Gastroesophageal sphincter (tissue), 4 donors: ENCODE measurements at regions not wholly inside any gene's neighbourhood (a gene's known extent, or its start where the extent isn't known, plus 50 kb on each side); places are given as distances from the start of the nearest gene placed in this dataset.
"Not testable (repeated sequence)": the region's sequence is repeated elsewhere in the genome, so short reads cannot be mapped to it uniquely, and the experiment has no call there.

Source experiments
- ATAC-seq: fragments of 150-250 bp; one replicate; pipeline ENCODE4 v1.9.1; 2016; ENCODE audit warnings: mild to moderate bottlenecking, moderate library complexity
- H3K27ac ChIP-seq, 4 donors: fragments of 200-600 bp; sonication (generic) in 3 of 4; 1 replicate in 3 of 4; 2 replicates in 1 of 4; pipeline ENCODE4 v1.5.1; 2016 to 2019
- H3K27me3 ChIP-seq: fragments of 200-600 bp; sonication (generic); one replicate; pipeline ENCODE4 v1.5.1; 2019
- H3K36me3 ChIP-seq, 2 donors: fragments of 200-600 bp; sonication (generic); one replicate each; pipeline ENCODE4 v1.5.1; 2019; ENCODE audit warnings: control low read depth in 1 of 2
- H3K4me1 ChIP-seq, 3 donors: fragments of 200-600 bp; sonication (generic); 1 replicate in 2 of 3; 2 replicates in 1 of 3; pipeline ENCODE4 v1.5.1; 2016 to 2019; ENCODE audit warnings: control low read depth in 2 of 3
- H3K4me3 ChIP-seq, 2 donors: fragments of 200-600 bp; sonication (generic); one replicate each; pipeline ENCODE4 v1.5.1; 2019; ENCODE audit warnings: mild to moderate bottlenecking in 1 of 2, moderate library complexity in 1 of 2
- H3K9me3 ChIP-seq, 3 donors: fragments of 200-600 bp; sonication (generic); one replicate each; pipeline ENCODE4 v1.5.1; 2017 to 2019; ENCODE audit warnings: control low read depth in 2 of 3
- EP300 ChIP-seq: sonication (generic); formaldehyde crosslinking; IDR thresholded peaks from one replicate; pipeline ENCODE4 v1.6.1; 2017; ENCODE audit warnings: antibody characterized with exemption, mild to moderate bottlenecking
- POLR2A ChIP-seq, 2 donors: fragments of 450-650 bp; IDR thresholded peaks; one replicate each; pipeline ENCODE4 v1.6.1; 2017; ENCODE audit warnings: antibody characterized with exemption in 2 of 2, mild to moderate bottlenecking in 2 of 2, moderate library complexity in 1 of 2
- POLR2AphosphoS5 ChIP-seq: sonication (generic); formaldehyde crosslinking; IDR thresholded peaks from one replicate; pipeline ENCODE4 v1.6.1; 2017; ENCODE audit warnings: antibody characterized with exemption
- WGBS, 2 donors: methylation state at CpG; one replicate each; pipeline ENCODE4 v1.1.5; 2018; ENCODE audit warnings: low coverage in 1 of 2; 5-methylcytosine and 5-hydroxymethylcytosine counted together
- TF ChIP-seq, protein P1 (sequence below), 4 experiments: fragments of 200-600 bp in 2 of 4; fragments of 450-650 bp in 2 of 4; sonication (generic) in 1 of 4; IDR thresholded peaks; one replicate each; pipeline ENCODE4 v1.5.1; 2017 to 2019; ENCODE audit warnings: antibody characterized with exemption in 4 of 4, mild to moderate bottlenecking in 2 of 4, moderate library complexity in 2 of 4

DNA sequence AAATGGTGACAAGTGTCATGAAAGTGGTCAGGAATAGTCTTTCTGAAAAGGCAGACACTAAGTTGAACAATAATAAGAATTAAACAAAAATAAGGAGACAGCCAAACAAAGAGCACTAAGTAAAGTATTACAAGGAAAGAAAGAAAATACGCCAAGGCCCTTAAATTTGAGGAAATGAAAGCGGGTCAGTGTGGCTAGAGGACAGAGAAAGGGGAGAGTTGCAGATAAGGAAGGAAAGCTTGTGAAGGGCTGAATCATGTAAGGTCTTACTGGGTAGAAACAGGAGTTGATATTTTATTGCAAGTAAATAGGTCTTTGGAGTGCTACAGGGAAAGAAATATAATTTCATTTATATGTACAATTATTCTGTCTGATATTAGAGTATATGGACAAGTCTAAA lies 732.1 kb downstream of the EPHA7 start:
- Histone ChIP-seq H3K9me3 (no peaks in the 10 kb centered on the region), H3K4me3 (no peak overlapping the region), H3K27me3 (no peaks in the 10 kb centered on the region), H3K27ac (no peak overlapping the region), H3K4me1 (no peaks in the 10 kb centered on the region), H3K36me3 (no peaks in the 10 kb centered on the region)
- TF ChIP-seq EP300 (no peak), POLR2AphosphoS5 (no peak), POLR2A (IDR thresholded peaks at IDR 0.05) (no peak)
- TF ChIP-seq, protein P1, sequence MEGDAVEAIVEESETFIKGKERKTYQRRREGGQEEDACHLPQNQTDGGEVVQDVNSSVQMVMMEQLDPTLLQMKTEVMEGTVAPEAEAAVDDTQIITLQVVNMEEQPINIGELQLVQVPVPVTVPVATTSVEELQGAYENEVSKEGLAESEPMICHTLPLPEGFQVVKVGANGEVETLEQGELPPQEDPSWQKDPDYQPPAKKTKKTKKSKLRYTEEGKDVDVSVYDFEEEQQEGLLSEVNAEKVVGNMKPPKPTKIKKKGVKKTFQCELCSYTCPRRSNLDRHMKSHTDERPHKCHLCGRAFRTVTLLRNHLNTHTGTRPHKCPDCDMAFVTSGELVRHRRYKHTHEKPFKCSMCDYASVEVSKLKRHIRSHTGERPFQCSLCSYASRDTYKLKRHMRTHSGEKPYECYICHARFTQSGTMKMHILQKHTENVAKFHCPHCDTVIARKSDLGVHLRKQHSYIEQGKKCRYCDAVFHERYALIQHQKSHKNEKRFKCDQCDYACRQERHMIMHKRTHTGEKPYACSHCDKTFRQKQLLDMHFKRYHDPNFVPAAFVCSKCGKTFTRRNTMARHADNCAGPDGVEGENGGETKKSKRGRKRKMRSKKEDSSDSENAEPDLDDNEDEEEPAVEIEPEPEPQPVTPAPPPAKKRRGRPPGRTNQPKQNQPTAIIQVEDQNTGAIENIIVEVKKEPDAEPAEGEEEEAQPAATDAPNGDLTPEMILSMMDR (IDR thresholded peaks at IDR 0.05): no peak
- WGBS, 2 donors: 69 to 80% methylated on average over 1 to 2 of the region's 2 CpGs
- no peak for ATAC-seq

- 25 to 50% methylated on average over 1 of the region's 1 CpG for WGBS, 2 donors
Measured at GRCh38 chr6:92684386-92684785, 735.0 kb downstream of the EPHA7 start.

DNA sequence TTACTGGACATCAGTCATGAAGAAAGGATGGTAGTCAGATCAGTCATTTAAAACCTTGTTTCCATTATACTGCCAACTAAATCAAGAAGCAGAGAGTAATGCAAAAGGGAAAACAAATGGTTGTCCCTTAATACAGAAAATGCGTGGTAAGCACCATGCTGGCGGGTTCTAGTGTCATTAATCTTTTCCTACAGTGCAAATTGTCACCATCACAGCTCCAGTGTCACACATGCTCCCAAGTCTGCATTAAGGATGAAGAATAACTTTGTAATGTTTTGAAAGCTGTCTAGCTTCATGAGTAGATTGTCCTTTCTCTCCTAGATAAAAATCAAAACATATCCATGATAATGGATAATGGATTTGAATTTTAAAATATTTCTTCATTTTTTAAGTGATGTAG lies 735.6 kb downstream of the EPHA7 start:
- no peak overlapping the region for H3K4me3 ChIP-seq
- H3K27ac ChIP-seq: no peak overlapping the region
- H3K36me3 ChIP-seq: no peaks in the 10 kb centered on the region
- no peaks in the 10 kb centered on the region for H3K9me3 ChIP-seq
- ATAC-seq: no peak
- no peaks in the 10 kb centered on the region for H3K4me1 ChIP-seq
- 67 to 75% methylated on average over 2 of the region's 2 CpGs for WGBS, 2 donors
- TF ChIP-seq POLR2A (IDR thresholded peaks at IDR 0.05) (no peak), EP300 (no peak), POLR2AphosphoS5 (no peak)
- TF ChIP-seq, protein P1 (IDR thresholded peaks at IDR 0.05): no peak
- H3K27me3 ChIP-seq: no peaks in the 10 kb centered on the region

More at GRCh38 chr6:92684386-92684785, 735.0 kb downstream of the EPHA7 start:
- H3K27ac ChIP-seq: no peak overlapping the region
- no peaks in the 10 kb centered on the region for H3K36me3 ChIP-seq
- H3K27me3 ChIP-seq: no peaks in the 10 kb centered on the region
- H3K9me3 ChIP-seq: no peaks in the 10 kb centered on the region
- ATAC-seq: no peak
- H3K4me3 ChIP-seq: no peak overlapping the region
- no peak for TF ChIP-seq POLR2A (IDR thresholded peaks at IDR 0.05)
- no peak for TF ChIP-seq EP300
- no peak for TF ChIP-seq POLR2AphosphoS5
- TF ChIP-seq, protein P1 (IDR thresholded peaks at IDR 0.05): no peak
- H3K4me1 ChIP-seq: no peaks in the 10 kb centered on the region

- WGBS, 2 donors: 46 to 47% methylated on average over 4 of the region's 4 CpGs
- Histone ChIP-seq H3K4me1 (no peaks in the 10 kb centered on the region), H3K36me3 (no peaks in the 10 kb centered on the region), H3K27me3 (no peaks in the 10 kb centered on the region), H3K27ac (no peak overlapping the region), H3K9me3 (no peaks in the 10 kb centered on the region), H3K4me3 (no peak overlapping the region)
- ATAC-seq: no peak
- TF ChIP-seq EP300: no peak
- TF ChIP-seq, protein P1 (IDR thresholded peaks at IDR 0.05): no peak
- TF ChIP-seq POLR2A (IDR thresholded peaks at IDR 0.05): no peak
- no peak for TF ChIP-seq POLR2AphosphoS5
Measured at GRCh38 chr6:92682516-92683398, 736.6 kb downstream of the EPHA7 start.

DNA sequence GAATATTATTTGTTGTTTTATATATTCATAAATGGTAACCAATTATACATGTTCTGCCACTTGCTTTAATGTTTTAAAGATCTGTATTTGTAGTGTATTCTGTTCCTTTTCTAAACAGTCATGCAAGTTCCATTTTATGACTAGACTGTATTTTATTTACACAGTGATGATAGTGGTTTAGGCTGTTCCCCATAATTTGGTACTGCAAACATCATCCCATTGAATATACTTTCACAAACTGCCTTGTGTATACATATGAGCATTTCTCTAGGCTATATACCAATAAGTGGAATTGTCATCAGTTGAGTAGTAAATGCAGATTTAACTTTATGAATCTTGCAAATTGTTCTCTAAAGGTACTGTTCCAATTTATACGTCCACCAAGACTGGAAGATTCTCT lies 738.0 kb downstream of the EPHA7 start:
- 95 to 100% methylated on average over 1 of the region's 1 CpG for WGBS, 2 donors
- TF ChIP-seq, protein P1 (IDR thresholded peaks at IDR 0.05): no peak
- TF ChIP-seq EP300 (no peak), POLR2A (IDR thresholded peaks at IDR 0.05) (no peak), POLR2AphosphoS5 (no peak)

DNA sequence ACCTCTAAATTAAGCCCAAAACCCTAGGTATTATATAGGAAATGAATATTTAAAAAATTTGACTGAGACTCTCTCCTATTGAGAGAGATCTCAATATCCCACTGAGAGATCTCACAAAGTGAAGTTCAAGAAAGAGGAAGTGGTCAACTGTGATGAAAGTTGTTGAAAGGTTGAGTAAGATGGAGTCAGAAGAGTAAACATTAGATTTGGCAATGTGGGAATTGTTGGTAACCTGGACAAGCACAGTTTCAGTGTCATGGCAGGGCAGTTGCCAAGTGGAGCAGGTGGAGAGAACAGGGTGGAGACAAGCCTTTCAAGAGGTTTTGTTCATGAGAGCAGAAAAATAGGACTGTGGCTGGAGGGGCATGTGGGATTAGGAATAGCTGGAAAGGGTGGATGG lies 747.9 kb downstream of the EPHA7 start:
- H3K9me3 ChIP-seq, H3K4me1 ChIP-seq, H3K36me3 ChIP-seq, H3K27ac ChIP-seq, H3K27me3 ChIP-seq, ATAC-seq, H3K4me3 ChIP-seq: not testable (repeated sequence)

More for the DNA sequence above, 738.0 kb downstream of the EPHA7 start:
- Histone ChIP-seq H3K9me3 (no peaks in the 10 kb centered on the region), H3K4me3 (no peak overlapping the region), H3K27ac (no peak overlapping the region), H3K4me1 (no peaks in the 10 kb centered on the region), H3K27me3 (no peaks in the 10 kb centered on the region), H3K36me3 (no peaks in the 10 kb centered on the region)
- ATAC-seq: no peak
